ENCODE measurements at regions not wholly inside any gene's neighbourhood (a gene's known extent, or its start where the extent isn't known, plus 50 kb on each side); places are given as distances from the start of the nearest gene placed in this dataset.
"Not testable (repeated sequence)": the region's sequence is repeated elsewhere in the genome, so short reads cannot be mapped to it uniquely, and the experiment has no call there.

- TF ChIP-seq CTCF (IDR thresholded peaks at IDR 0.05; ENCODE audit: insufficient read depth, missing control alignments): no peak
- DNase-seq (ENCODE audit: insufficient read length, low spot score): no peak
- no peak for FAIRE-seq
Measured at GRCh38 chr5:158039441-158039840, 180.5 kb upstream of the CLINT1 start.

GRCh38 chr5:158036983-158037595 is 178.1 kb upstream of the CLINT1 start:
- not testable (repeated sequence) for DNase-seq (ENCODE audit: insufficient read length, low spot score); FAIRE-seq

- not testable (repeated sequence) for DNase-seq (ENCODE audit: insufficient read length, low spot score); FAIRE-seq
Measured at GRCh38 chr5:158034586-158034985, 175.6 kb upstream of the CLINT1 start.

GRCh38 chr5:158033724-158034123 is 174.8 kb upstream of the CLINT1 start:
- FAIRE-seq: no peak
- DNase-seq (ENCODE audit: insufficient read length, low spot score): no peak

GRCh38 chr5:158033076-158033475 is 174.1 kb upstream of the CLINT1 start:
- DNase-seq (ENCODE audit: insufficient read length, low spot score): no peak
- no peak for TF ChIP-seq CTCF (IDR thresholded peaks at IDR 0.05; ENCODE audit: insufficient read depth, missing control alignments)

More at GRCh38 chr5:158033724-158034123, 174.8 kb upstream of the CLINT1 start:
- no peak for TF ChIP-seq CTCF (IDR thresholded peaks at IDR 0.05; ENCODE audit: insufficient read depth, missing control alignments)

GRCh38 chr5:158032246-158032645 is 173.3 kb upstream of the CLINT1 start:
- DNase-seq (ENCODE audit: insufficient read length, low spot score) (no peak), FAIRE-seq (no peak)
- TF ChIP-seq CTCF (IDR thresholded peaks at IDR 0.05; ENCODE audit: insufficient read depth, missing control alignments): no peak

More at GRCh38 chr5:158033076-158033475, 174.1 kb upstream of the CLINT1 start:
- FAIRE-seq: no peak

GRCh38 chr5:158027806-158028775 is 169.1 kb upstream of the CLINT1 start:
- no peak for FAIRE-seq
- DNase-seq (ENCODE audit: insufficient read length, low spot score): no peak
- TF ChIP-seq CTCF (IDR thresholded peaks at IDR 0.05; ENCODE audit: insufficient read depth, missing control alignments): no peak

Data from D721Med (cell line).